Fibroblast of lung (primary cell): ENCODE measurements at regions not wholly inside any gene's neighbourhood (a gene's known extent, or its start where the extent isn't known, plus 50 kb on each side); places are given as distances from the start of the nearest gene placed in this dataset.

Experiments
- CTCF ChIP-seq, 2 donors: IDR thresholded peaks in 1 of 2; conservative IDR thresholded peaks in 1 of 2; 1 replicate in 1 of 2; 2 replicates in 1 of 2; pipeline ENCODE4 v1.5.1; 2011 to 2012; ENCODE audit warnings: low read length in 2 of 2, control low read depth in 1 of 2, inconsistent platforms in 1 of 2, low read depth in 1 of 2, mild to moderate bottlenecking in 1 of 2
- EZH2 ChIP-seq: IDR thresholded peaks from 2 replicates; pipeline ENCODE4 v1.5.1; 2012; ENCODE audit warnings: low read length, control low read depth, mild to moderate bottlenecking; ENCODE audit errors: missing control alignments

- TF ChIP-seq CTCF (conservative IDR thresholded peaks at IDR 0.05 in 1 of 2, IDR thresholded peaks at IDR 0.05 in 1 of 2; ENCODE audit: low read depth in 1 of 2, low read length in 2 of 2) (no peak), EZH2 (no peak)
These were observed 132.3 kb downstream of the SLIT2 start for GRCh38 chr4:20383969-20384368.
